ENCODE measurements at regions not wholly inside any gene's neighbourhood (a gene's known extent, or its start where the extent isn't known, plus 50 kb on each side); places are given as distances from the start of the nearest gene placed in this dataset.

- H3K4me1 ChIP-seq, result peaks cover 0 to 10% (median 3%) of the 10 kb centered on the region in 3 donors
Observed at GRCh38 chr12:41917181-41917580, 227.5 kb downstream of the GXYLT1 start.

GRCh38 chr12:41910578-41911320 is 233.9 kb downstream of the GXYLT1 start:
- H3K4me1 ChIP-seq, result no peaks in the 10 kb centered on the region
- WGBS, 2 donors (ENCODE audit: low coverage in 1 of 2), result 57 to 59% methylated on average over 6 of the region's 6 CpGs
- TF ChIP-seq POLR2A (IDR thresholded peaks at IDR 0.05) (no peak), CTCF (IDR thresholded peaks at IDR 0.05) (no peak), POLR2AphosphoS5 (IDR thresholded peaks at IDR 0.05) (no peak), EP300 (IDR thresholded peaks at IDR 0.05) (no peak)
- no peak overlapping the region for H3K27ac ChIP-seq
- H3K4me3 ChIP-seq, result no peak overlapping the region
- H3K9me3 ChIP-seq, result no peaks in the 10 kb centered on the region
- no peaks in the 10 kb centered on the region for H3K36me3 ChIP-seq
- ATAC-seq, result no peak
- H3K27me3 ChIP-seq, result no peaks in the 10 kb centered on the region

More at GRCh38 chr12:41917181-41917580, 227.5 kb downstream of the GXYLT1 start:
- Histone ChIP-seq H3K4me3 (no peak overlapping the region), H3K9me3 (no peaks in the 10 kb centered on the region), H3K36me3 (no peaks in the 10 kb centered on the region), H3K27me3 (no peaks in the 10 kb centered on the region), H3K27ac (no peak overlapping the region)
- ATAC-seq, result no peak
- TF ChIP-seq POLR2A (IDR thresholded peaks at IDR 0.05), result no peak
- TF ChIP-seq POLR2AphosphoS5 (IDR thresholded peaks at IDR 0.05), result no peak
- no peak for TF ChIP-seq CTCF (IDR thresholded peaks at IDR 0.05)
- TF ChIP-seq EP300 (IDR thresholded peaks at IDR 0.05), result no peak

DNA sequence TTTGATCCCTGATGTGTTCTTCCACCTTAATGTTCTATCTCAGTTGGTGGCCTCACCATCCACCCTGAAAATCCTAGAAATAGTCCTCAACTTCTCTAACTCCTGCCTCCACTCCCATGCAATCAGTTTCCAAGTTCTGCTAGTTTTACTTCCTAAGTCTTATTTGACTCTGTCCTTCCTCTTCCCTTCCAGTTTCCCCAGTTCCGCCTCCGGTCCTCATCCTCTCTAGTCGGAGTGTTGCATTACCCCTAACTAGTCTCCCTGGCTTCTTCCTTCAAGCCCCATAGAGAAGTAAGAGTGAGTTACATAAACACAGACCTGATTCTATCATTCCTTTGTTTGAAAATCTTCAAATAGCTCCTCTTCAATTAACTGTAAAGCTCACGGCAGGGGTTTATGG is 236.5 kb downstream of the GXYLT1 start:
- H3K4me1 ChIP-seq, result no peaks in the 10 kb centered on the region
- ATAC-seq, result no peak
- H3K9me3 ChIP-seq, result no peaks in the 10 kb centered on the region
- H3K4me3 ChIP-seq, result no peak overlapping the region
- TF ChIP-seq EP300 (IDR thresholded peaks at IDR 0.05), result no peak
- TF ChIP-seq POLR2AphosphoS5 (IDR thresholded peaks at IDR 0.05), result no peak
- no peak for TF ChIP-seq CTCF (IDR thresholded peaks at IDR 0.05)
- no peak for TF ChIP-seq POLR2A (IDR thresholded peaks at IDR 0.05)
- H3K27me3 ChIP-seq, result no peaks in the 10 kb centered on the region
- H3K27ac ChIP-seq, result no peak overlapping the region
- H3K36me3 ChIP-seq, result no peaks in the 10 kb centered on the region
- WGBS, 2 donors (ENCODE audit: low coverage in 1 of 2), result 63 to 78% methylated on average over 3 to 4 of the region's 4 CpGs

DNA sequence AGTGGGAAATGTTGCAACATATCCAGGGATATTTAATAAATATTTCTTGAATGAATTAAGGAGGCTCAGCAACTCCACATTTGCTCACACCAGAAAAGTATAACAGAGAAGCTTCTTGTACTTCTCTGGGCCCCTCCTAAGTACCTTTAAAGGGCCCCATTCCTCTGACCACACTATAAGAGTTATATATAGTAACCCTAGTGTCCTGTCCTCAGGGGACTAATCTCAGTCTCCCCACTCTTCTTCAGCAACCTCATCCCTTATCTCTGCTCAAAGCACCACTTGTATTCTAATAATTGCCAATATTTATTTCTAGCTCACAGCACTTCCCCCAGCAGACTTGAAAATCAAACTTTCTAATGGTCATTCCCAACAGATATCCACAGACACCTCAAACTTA is 237.1 kb downstream of the GXYLT1 start:
- no peaks in the 10 kb centered on the region for H3K4me1 ChIP-seq
- H3K36me3 ChIP-seq, result no peaks in the 10 kb centered on the region
- no peak overlapping the region for H3K27ac ChIP-seq
- ATAC-seq, result no peak
- no peak for TF ChIP-seq POLR2A (IDR thresholded peaks at IDR 0.05)
- TF ChIP-seq POLR2AphosphoS5 (IDR thresholded peaks at IDR 0.05), result no peak
- no peak for TF ChIP-seq CTCF (IDR thresholded peaks at IDR 0.05)
- TF ChIP-seq EP300 (IDR thresholded peaks at IDR 0.05), result no peak
- no peaks in the 10 kb centered on the region for H3K9me3 ChIP-seq
- H3K27me3 ChIP-seq, result no peaks in the 10 kb centered on the region
- H3K4me3 ChIP-seq, result no peak overlapping the region

- Histone ChIP-seq H3K4me1 (no peaks in the 10 kb centered on the region), H3K36me3 (no peaks in the 10 kb centered on the region), H3K9me3 (no peaks in the 10 kb centered on the region), H3K27ac (no peak overlapping the region), H3K27me3 (no peaks in the 10 kb centered on the region), H3K4me3 (no peak overlapping the region)
- ATAC-seq, result no peak
- TF ChIP-seq CTCF (IDR thresholded peaks at IDR 0.05) (no peak), POLR2AphosphoS5 (IDR thresholded peaks at IDR 0.05) (no peak), EP300 (IDR thresholded peaks at IDR 0.05) (no peak), POLR2A (IDR thresholded peaks at IDR 0.05) (no peak)
- WGBS, 2 donors (ENCODE audit: low coverage in 1 of 2), result 80 to 87% methylated on average over 2 to 9 of the region's 10 CpGs
Observed at GRCh38 chr12:41907021-41907420, 237.7 kb downstream of the GXYLT1 start.

All from gastroesophageal sphincter (tissue), 4 donors.